ENCODE measurements at regions not wholly inside any gene's neighbourhood (a gene's known extent, or its start where the extent isn't known, plus 50 kb on each side); places are given as distances from the start of the nearest gene placed in this dataset.

DNA sequence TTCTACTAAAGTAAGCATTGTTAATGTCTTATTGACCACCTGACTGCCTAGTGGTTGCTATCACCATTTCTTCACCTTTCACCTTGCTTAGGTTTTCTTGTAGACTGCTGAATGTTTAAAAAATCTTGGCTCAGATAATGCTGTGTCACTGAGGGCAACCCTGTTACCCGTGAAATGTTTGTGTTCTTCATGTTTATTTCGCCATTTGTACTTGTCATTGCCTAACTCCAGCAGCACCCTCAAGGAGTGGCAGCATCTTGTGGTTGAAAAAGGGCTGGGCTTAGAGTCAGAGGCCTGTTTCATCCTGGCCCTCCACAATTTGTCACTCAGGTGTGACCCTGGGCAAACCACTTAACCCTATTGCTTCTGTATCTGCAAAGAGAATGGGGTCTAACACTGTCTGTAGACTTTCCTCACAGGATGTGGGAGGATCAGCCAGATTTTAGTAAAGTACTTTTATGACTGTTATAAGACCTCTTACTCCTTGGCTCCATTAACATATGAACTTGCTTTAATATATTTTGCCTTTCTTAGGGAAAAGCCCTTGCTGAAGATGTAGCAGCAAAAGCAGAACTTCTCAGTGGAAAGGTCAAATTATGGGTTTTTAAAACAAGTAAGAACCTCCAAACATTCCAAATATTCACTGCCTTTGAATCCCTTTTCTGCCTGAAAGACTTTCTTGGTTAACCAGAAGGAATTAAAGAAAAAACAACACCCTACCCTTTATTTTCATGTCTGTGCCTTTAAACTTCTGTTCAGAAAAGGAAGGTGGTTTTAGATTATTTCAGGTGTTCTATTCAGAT lies 154.5 kb upstream of the C11orf87 start:
- no peak for DNase-seq (ENCODE audit: low spot score)

DNA sequence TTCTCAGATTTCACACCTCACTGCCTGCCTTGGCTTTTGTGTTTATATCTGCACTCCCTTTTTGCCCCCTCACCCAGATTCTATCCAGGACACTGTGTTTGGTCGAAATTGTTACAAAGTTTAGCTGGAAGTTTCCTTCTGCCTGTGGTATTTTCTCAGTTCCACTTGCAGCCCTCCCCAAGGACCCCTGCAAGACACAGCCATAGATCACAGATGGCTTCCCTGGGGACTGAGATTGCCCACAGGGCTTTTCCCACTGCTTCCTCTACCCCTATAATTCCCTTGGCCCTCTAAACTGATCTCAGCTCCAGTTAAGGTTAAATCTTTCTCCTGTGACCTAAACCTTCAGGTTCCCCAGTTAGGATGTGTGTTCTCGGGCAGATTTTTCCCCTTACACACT lies 146.1 kb upstream of the C11orf87 start:
- DNase-seq (ENCODE audit: low spot score) = no peak

DNA sequence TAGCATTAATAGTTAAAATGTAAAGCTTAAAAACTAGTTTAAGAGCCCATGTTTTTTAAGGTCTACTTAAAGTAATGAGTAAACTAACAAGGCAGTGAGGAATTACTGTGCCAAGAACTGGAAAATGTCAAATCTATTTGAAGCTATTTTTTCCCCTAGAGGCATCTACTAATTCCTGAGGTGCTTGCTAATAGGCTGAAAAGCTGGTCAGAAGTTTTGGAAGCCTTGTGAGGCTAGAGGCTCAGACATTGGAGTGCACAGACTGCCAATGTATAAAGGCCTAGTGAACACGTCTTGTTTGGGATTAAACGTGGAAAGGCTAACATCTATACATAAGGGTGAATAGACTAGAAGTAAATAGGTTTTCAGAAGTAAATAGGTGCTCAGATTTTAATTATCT lies 136.5 kb upstream of the C11orf87 start:
- no peak for DNase-seq (ENCODE audit: low spot score)

DNA sequence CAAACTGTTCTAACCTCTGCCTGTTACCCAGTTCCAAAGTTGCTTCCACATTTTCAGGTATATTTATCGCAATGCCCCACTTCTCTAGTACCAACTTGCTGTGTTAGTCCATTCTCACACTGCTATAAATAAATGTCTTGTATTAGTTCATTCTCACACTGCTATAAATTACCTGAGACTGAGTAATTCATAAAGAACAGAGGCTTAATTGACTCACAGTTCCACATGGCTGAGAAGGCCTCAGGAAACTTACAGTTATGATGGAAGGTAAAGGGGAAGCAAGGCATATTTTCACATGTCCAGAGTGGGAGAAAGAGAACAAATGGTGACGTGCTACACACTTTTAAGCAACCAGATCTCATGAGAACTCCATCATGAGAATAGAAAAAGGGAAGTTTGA lies 130.4 kb upstream of the C11orf87 start:
- DNase-seq (ENCODE audit: low spot score) = no peak

DNA sequence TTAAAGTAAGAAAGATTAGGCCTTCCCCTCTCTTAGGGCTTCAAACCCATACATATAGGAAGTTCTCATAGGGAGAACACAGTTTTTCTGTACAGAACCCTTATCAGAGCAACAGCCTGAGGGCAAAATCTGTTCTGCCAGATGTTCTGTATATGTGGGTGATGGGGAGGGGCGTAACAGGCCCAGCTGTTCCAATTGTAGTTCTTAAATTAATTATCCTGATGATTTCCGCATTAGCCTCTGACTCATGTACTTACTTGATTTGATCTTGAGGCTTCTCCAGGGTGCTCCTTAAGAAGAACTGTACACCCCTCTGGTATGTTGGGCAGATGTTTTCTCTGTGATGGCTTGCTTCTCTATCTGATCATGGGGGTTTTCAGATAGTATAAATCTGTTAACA lies 123.1 kb upstream of the C11orf87 start:
- DNase-seq (ENCODE audit: low spot score) = no peak

DNA sequence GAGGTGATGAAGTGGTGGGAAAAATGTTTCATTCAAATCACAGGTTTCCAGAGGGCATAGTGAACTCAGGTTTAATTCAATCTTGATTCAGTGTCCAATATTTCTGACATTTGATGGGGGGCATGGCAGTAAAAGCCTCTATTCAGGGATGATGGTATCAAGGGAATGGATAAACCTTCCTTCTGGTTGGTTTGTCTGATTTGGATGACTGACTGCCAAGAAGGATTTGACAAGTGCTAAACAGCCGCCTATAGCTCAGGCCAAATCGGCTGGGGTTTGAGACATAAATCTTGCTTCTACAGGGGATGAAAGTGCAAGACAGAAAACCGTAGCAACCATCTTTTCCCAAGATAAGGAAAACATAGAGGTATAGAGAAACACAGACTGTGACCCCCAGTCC lies 121.8 kb upstream of the C11orf87 start:
- DNase-seq (ENCODE audit: low spot score) = no peak

DNA sequence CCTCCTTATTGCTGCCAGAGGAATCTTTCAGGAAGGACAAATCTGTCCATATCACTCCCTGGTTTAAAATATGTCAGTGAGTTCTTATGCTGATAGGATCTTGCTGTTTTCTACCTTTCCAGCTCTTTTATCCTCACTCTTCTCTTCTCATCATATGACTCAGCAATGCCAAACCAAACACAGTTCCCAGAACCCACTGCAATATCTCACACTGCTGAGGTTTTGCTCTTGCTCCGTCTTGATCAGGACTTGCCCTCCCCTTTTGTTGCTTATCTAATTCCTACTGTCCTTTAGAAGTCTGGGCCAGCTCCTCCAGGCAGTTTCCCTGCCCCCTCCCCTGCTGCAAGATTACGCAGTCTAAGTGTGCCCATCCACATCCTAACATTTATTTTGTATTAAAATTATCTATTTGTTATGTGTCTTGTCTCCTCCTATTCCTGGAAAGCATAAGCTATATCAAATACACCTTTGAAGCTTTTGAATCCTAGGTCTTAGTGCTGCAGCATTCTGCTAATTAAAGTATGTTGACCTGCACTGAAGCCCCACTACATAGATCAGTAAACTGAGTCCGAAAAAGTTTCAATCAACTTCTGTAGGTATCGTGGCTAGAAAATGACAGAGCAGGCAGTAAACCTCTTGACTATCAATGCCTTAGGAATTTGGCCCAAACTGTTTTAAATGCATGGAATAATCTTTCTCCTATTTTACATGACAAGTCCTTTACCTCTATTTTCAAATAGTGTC lies 119.2 kb upstream of the C11orf87 start:
- DNase-seq (ENCODE audit: low spot score) = no peak

DNA sequence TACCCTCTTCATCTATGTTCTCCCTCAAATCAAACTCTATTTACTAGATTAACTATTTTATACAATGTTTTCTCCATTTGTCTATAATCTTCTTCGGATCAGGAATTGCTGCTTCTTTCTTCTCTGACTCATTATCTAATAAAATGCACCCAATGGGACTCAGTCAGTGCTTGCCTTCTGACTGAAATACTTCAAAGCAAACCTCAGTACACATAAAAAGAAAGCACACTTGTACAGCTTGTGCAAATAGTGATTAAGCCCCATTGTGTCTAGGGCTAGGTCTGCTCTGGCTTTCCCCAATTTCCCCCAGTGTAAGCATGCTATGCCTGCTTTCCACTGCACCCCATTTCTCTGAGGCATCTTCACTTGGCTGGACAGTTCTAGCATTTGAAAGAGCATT lies 118.6 kb upstream of the C11orf87 start:
- DNase-seq (ENCODE audit: low spot score) = peak; percentile 1

DNA sequence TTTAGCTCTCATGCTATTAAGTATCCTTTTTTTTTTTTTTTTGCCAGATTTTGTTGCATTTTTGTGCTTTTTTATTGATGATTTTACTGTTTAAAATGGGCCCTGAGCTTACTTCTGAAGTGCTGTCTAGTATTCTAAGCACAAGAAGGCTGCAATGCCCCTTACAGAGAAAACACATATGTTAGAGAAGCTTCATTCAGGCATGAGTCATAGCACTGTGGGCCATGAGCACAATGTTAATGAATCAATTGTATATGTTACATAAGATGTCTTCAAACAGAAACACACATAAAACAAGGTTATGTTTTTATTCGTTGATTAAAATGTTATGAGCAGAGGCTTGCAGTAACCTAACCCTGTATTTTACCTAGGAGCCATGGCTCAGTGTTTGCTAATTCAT lies 117.8 kb upstream of the C11orf87 start:
- no peak for DNase-seq (ENCODE audit: low spot score)

DNA sequence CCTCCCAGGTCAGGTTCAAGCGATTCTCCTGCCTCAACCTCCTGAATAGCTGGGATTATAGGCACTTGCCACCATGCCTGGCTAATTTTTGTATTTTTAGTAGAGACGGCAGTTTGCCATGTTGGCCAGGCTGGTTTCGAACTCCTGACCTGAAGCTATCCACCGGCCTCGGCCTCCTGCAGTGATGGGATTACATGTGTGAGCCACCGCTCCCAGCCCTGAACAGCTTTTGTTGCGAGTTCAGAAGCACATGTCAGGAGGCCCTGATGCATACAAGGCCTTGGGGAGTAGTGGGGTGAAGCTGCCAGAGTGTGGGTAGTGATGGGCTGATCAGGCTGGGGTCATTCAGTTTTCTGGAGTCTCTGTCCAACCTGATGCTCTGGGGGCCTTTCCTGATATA lies 117.0 kb upstream of the C11orf87 start:
- DNase-seq (ENCODE audit: low spot score) = no peak

DNA sequence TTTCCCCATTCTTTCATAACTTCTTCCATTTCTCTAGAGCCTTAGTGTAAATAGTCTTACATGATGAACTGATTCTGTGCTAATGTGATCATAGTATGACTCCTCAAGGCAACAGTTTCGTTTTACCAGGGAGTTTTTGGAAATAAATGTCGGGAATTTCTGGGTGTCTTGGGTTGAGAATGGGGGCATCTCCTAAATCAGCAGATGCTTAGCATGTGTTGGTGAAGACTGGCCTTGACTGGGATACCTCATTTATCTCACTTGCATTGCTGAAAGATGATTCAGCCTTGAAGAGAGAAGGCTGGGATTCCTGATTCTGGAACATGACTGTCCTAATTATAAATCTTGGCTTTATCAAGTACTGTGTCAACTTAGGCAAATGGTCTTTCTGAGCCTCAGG lies 115.7 kb upstream of the C11orf87 start:
- no peak for DNase-seq (ENCODE audit: low spot score)

DNA sequence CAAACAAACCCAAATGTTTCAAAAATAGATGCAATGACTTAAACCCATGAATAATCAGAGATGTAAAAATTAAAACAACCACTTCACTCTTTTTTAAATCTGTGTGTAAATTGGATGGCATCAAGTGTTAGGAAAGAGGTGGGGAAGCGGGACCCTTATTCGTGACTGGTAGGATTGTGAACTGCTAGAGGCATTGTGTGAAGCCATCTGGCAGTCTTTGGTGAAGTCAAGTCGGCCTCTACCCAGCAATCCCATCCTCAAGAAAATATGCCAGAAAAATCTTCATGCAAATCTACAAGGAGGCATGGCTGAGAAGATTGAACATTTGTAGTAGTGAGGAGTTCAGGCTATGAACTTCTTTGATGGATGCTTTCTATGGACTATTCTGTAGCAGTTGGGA lies 114.6 kb upstream of the C11orf87 start:
- no peak for DNase-seq (ENCODE audit: low spot score)

DNA sequence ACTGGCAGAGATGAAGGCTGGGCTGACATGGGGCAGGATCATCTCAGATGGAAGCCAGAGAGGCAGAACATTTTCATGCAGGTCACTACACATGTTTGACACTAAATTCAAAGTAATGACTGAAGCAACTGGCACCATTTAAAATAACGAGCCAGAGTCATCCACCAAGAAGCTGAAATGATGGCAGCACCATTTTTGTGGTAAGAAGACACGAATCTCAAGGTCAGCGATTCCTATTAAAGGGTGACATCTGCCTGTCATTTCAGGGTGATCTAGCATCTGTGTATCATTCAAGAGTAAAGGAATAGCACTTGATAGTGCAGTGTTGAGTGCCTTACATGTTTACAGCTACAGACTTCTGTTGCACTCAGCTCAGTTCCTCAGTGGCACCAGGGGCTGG lies 113.4 kb upstream of the C11orf87 start:
- DNase-seq (ENCODE audit: low spot score) = no peak

DNA sequence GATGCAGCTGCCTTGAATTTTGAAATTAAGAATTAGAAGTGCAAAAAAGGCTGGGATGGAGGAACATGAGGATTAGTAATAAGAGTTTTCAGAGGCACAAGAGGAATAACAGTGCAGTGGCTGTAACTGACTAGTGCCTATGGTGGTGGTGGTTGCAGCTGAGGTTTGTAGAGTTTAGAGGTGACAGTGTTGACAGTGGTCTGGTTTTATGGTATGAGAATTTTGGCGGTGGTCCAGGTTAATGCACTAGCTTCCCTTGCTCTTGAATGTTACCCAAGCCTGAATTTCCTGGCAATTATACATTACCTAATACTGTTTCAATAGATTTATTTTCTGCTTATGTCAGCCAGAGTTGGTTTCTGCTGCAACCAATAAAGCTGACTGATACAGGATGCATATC lies 112.8 kb upstream of the C11orf87 start:
- DNase-seq (ENCODE audit: low spot score) = no peak

DNA sequence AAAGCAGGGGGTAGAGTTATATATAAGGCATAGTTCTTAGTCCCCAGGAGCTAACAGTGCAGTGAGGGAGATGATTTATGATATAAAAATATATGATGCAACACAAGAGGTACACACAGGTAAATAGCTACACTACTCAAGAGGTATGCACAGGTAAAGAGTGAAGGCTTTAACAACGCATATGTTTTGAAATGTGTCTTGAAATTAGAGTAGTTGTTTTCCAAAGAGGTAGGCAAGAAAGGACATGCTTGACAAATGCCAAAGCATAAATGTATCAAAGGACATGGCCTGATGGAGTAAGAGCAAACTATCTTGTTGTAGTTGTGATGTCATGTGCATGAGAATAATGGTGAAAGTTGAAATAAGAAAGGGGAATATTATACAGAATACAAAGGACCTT lies 104.3 kb upstream of the C11orf87 start:
- DNase-seq (ENCODE audit: low spot score) = no peak

DNA sequence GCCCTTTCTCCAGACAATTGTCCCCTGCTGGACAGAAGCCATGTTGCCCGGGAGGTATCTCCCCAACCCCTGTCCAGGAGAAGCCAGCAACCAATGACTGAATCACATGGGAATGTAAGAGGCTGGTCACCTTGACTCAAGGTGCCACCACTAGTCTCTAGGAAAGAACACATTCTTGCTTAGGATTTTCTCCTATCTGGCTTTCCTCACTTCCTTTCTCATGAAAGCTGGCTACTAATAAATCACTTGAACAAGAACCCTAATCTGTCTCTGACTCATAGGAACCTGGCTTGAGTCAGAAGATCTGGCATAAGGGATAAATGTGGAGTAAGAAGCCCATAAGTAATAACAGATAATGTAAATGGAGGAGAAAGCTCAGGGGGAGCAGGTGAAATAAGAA lies 101.4 kb upstream of the C11orf87 start:
- DNase-seq (ENCODE audit: low spot score) = no peak

DNA sequence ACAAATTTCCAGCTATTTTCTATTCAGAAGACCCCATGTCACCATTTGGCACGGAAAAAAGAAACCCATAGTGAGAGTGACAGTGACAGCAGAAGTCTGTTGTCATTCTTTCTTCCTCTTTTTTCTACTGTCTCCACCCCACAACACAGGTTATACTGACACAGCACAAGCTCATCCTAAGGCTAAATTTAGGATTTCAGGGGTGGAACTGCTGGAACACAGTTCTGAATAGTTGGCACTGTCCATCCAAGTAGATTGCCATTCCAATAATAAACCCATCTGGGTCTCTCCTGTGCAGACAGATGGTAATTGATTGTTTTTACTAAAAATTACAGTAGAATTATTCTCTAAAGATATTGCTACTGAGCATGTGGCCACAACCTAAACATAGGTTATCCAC lies 95.2 kb upstream of the C11orf87 start:
- DNase-seq (ENCODE audit: low spot score) = no peak

DNA sequence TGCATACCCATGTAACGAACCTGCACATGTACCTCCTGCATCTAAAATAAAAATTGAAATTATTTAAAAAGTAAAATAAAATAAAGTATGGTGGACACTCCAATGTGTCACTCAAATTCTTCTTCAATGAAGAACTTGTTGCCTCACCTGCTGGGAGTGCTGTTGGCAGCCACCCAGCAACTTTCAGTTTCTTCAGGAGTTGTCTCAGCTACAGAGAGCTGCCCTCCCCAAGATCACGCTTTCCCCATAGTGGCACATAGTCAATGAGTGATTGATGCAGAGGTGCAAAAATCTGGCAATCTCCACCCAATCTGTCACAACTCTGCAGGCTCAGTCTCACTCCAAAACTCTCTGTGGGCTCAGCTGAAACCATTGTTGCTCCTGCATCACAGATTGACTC lies 92.3 kb upstream of the C11orf87 start:
- no peak for DNase-seq (ENCODE audit: low spot score)

DNA sequence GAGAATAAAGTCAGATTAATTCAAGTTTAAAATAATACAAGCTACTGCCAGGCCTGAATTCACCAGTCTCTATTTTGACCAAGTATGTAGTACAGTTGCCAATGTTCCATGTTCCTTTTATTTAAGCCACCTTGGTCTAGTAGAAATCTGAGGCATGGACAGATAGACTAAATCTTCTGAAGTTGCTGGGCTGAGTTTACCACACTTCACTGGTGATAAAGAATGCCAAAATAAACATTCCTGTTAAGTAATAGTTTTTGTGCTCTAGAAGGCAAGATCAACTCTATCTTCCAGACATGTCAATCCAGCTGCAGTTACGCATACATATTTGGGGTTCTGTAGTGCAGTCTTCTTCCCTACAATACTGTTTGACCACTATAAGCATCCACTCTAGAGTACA lies 83.9 kb upstream of the C11orf87 start:
- DNase-seq (ENCODE audit: low spot score) = no peak

DNA sequence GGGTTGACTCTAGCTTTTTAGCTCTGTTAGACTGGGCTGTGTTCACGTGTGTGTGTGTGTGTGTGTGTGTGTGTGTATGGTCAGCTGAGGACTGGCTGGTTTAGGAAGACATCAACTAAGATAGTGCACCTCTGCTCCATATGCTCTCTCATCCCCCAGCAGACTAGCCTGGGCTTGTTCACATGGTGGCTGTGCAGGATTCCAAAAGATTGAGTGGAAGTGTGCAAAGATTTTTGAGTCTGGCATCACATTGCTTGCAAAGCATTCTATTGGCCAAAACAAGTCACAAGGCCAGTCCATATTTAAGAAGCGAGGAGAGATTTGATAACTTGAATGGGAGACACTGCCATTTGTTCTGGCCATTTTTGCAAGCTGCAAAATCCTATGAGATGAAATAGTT lies 79.7 kb upstream of the C11orf87 start:
- no peak for DNase-seq (ENCODE audit: low spot score)

DNA sequence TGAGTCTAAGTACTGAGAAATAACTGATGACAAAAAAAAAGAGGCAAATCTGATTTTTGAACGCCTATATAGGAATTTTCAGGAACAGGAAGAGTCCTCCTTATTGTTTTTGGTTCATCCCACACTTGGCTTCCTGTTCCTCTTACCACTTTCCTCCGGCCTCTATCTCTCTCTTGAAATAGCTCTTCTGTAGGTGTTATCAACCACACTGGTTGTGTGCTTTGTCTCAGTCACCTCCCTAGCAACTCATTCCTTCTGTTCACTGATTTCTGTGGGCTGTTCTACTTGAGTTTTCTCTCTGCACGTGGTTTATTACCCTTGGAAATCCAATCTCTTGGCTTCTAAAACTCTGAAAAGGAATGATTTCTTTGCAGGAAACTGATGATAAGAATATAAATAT lies 78.7 kb upstream of the C11orf87 start:
- DNase-seq (ENCODE audit: low spot score) = no peak

DNA sequence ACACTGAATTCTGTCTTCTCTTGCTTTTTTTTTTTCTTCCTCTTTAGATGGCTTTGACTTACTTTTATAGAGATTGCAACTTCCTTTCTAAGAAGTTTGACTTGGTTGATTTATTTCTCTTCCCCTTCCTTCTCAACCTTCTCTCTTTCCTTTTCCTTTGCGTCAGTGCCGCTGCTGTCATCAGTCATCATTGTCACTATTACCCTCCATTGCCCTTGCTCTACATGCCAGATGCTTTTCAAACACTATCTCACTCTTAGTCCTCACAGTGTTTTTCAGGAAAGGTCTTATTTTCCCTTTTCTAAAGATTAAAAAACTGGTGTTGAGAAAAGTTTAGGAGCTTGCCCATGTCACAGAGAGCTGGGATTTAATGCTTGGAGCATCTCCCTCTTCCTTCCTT lies 74.7 kb upstream of the C11orf87 start:
- DNase-seq (ENCODE audit: low spot score) = no peak

DNA sequence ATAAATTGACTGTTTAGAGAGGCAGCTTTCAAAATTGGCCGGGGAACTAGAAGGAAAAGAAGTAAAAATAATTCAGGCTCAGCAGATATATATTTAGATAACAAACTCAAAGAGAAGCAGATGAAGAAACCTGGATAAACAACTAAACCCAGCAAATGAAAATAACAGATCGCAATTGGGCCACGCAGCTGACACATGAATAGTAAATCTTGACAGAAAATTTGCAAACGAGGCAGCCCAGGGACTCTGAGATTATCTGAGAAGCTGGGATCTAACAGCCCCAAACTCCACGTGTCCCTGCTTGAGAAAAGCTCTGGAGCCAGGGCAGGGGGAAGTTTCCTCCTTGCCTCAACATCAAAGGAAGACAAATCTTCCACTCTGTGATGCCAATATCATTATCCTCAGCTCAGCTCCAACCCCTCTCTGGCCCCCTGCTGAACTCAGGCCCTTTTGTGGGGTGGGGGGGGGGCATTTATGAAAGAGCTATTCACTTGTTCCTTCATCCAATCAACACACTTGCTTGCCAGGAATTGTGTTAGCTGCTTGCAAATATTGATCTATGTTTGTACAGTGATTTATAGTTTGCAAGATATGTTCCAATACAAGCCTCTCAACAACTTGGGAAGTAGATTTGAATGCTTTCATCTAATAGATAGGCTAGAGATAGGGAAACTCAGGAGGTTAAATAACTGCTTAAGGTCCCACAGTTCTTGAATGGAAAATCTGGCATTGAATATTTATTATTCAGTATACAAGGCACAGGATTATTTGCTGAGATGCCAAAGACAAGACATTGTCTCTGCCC lies 72.5 kb upstream of the C11orf87 start:
- DNase-seq (ENCODE audit: low spot score) = no peak
